ENCODE measurements at regions not wholly inside any gene's neighbourhood (a gene's known extent, or its start where the extent isn't known, plus 50 kb on each side); places are given as distances from the start of the nearest gene placed in this dataset.
A peak's percentile ranks its signal among the peaks of the same experiment; 100 is the strongest.

- Histone ChIP-seq H3K27me3 (replicated peaks in 1 of 4; ENCODE audit: control insufficient read depth in 3 of 4, extremely low read depth in 1 of 4, insufficient read depth in 3 of 4, low read length in 3 of 4) (no peaks in the 10 kb centered on the region), H3K14ac (ENCODE audit: insufficient read length) (no peak overlapping the region), H3K27ac (ENCODE audit: low read depth, low read length) (no peak overlapping the region), H2BK15ac (ENCODE audit: low read length) (no peak overlapping the region), H2BK12ac (ENCODE audit: low read depth, low read length) (no peak overlapping the region), H3K4me2 (ENCODE audit: insufficient read depth in 1 of 2, low read depth in 2 of 2, low read length in 2 of 2) (no peak overlapping the region), H3K79me2 (ENCODE audit: control insufficient read depth in 1 of 2, insufficient read depth in 2 of 2, low read length in 2 of 2) (no peaks in the 10 kb centered on the region), H3K4me3 (ENCODE audit: extremely low read depth in 1 of 4, insufficient read depth in 2 of 4, low read depth in 3 of 4, low read length in 4 of 4) (no peak overlapping the region), H3K23me2 (ENCODE audit: low read depth, low read length) (no peaks in the 10 kb centered on the region), H4K5ac (ENCODE audit: insufficient read length, low read depth, low read length) (no peak overlapping the region), H3K4ac (replicated peaks; ENCODE audit: insufficient read length, low read depth, low read length) (no peak overlapping the region), H3K9ac (replicated peaks in 1 of 4; ENCODE audit: extremely low read depth in 1 of 4, low read depth in 3 of 4, low read length in 3 of 4) (no peak overlapping the region), H2BK20ac (ENCODE audit: low read length) (no peak overlapping the region), H2BK120ac (replicated peaks; ENCODE audit: low read depth, low read length) (no peak overlapping the region), H2BK5ac (ENCODE audit: low read depth, low read length) (no peak overlapping the region), H3K4me1 (replicated peaks in 1 of 4; ENCODE audit: control insufficient read depth in 3 of 4, insufficient read depth in 4 of 4, low read length in 3 of 4) (no peaks in the 10 kb centered on the region), H4K20me1 (replicated peaks in 1 of 2; ENCODE audit: control insufficient read depth in 1 of 2, insufficient read depth in 2 of 2, low read length in 2 of 2) (no peaks in the 10 kb centered on the region), H4K8ac (ENCODE audit: extremely low read depth, insufficient read depth, low read length) (no peak overlapping the region), H4K91ac (replicated peaks; ENCODE audit: insufficient read length, low read length) (no peak overlapping the region), H3K36me3 (ENCODE audit: control insufficient read depth in 2 of 4, insufficient read depth in 4 of 4, low read length in 3 of 4) (no peaks in the 10 kb centered on the region), H2AK5ac (ENCODE audit: low read depth, low read length) (no peak overlapping the region), H2AFZ (ENCODE audit: low read length) (no peak overlapping the region), H3K79me1 (ENCODE audit: low read depth, low read length) (no peaks in the 10 kb centered on the region), H3K23ac (ENCODE audit: insufficient read length) (no peak overlapping the region), H3K9me3 (ENCODE audit: insufficient read depth in 2 of 2, low read depth in 1 of 2, low read length in 1 of 2) (no peaks in the 10 kb centered on the region), H3K56ac (replicated peaks; ENCODE audit: insufficient read length, low read depth, low read length) (no peak overlapping the region), H3K18ac (ENCODE audit: extremely low read depth, low read length) (no peak overlapping the region)
- POLR2A ChIA-PET (ENCODE audit: partially characterized antibody): no interaction called here
- peak; percentile 7 for FAIRE-seq
- CTCF ChIA-PET (ENCODE audit: partially characterized antibody): interaction anchor here (0.6 to 2.6 kb wide), 12 partner anchors 11 to 249 kb away, joined by 3 to 26 read pairs (median 3); no protein-coding TSS in a partner anchor
- whole genome bisulfite sequencing, 2 experiments (ENCODE audit: extremely low coverage in 1 of 2, insufficient coverage in 1 of 2, insufficient read length in 1 of 2, insufficient replicate concordance in 2 of 2, low coverage in 1 of 2, low lambda C conversion rate in 2 of 2, missing lambda C conversion rate in 1 of 2): 45% methylated on average over 4 of the region's 4 CpGs; no CpG with 5 or more reads in 1 of the 2 experiments
- peak; percentile 7 to 49 for DNase-seq (ENCODE audit: low read depth in 1 of 2, low spot score in 2 of 2)
- TF ChIP-seq CTCF (IDR thresholded peaks at IDR 0.05; ENCODE audit: control extremely low read depth in 1 of 3, insufficient read depth in 1 of 3, low read depth in 1 of 3, low read length in 3 of 3): peak; percentile 64 to 76 (median 76)
- TF ChIP-seq GTF2F1 (IDR thresholded peaks at IDR 0.05; ENCODE audit: borderline replicate concordance, low read depth, low read length): no peak
- TF ChIP-seq ATF3 (IDR thresholded peaks at IDR 0.05; ENCODE audit: insufficient read depth, low read depth, low read length): no peak
- TF ChIP-seq CEBPB (IDR thresholded peaks at IDR 0.05; ENCODE audit: low read depth, low read length): no peak
- TF ChIP-seq ZNF274 (IDR thresholded peaks at IDR 0.05; ENCODE audit: borderline replicate concordance, extremely low read depth, low read length): no peak
- TF ChIP-seq SP1 (IDR thresholded peaks at IDR 0.05; ENCODE audit: low read depth, low read length): no peak
- TF ChIP-seq EZH2 (IDR thresholded peaks at IDR 0.05; ENCODE audit: low read depth, low read length, severe bottlenecking): no peak
- no peak for TF ChIP-seq YY1 (IDR thresholded peaks at IDR 0.05; ENCODE audit: low read depth, low read length)
- TF ChIP-seq SIX5 (IDR thresholded peaks at IDR 0.05; ENCODE audit: low read depth, low read length): no peak
- TF ChIP-seq ATF2 (IDR thresholded peaks at IDR 0.05; ENCODE audit: low read length): no peak
These were observed 341.0 kb upstream of the TMEM132C start for GRCh38 chr12:127925971-127926370.
